SK-N-MC (cell line): ENCODE measurements at regions not wholly inside any gene's neighbourhood (a gene's known extent, or its start where the extent isn't known, plus 50 kb on each side); places are given as distances from the start of the nearest gene placed in this dataset.

Experiments
- EZH2 ChIP-seq: fragments of 200-600 bp; sonication (generic); IDR thresholded peaks from one replicate; pipeline ENCODE4 v1.6.1; 2017; ENCODE audit warnings: antibody characterized with exemption
- FOXP2 ChIP-seq: optimal IDR thresholded peaks from 2 replicates; pipeline ENCODE3; 2011; ENCODE audit warnings: mild to moderate bottlenecking, moderate library complexity; ENCODE audit not compliant: insufficient read depth; ENCODE audit errors: extremely low read length, control extremely low read depth

GRCh38 chr4:123696687-123697086 lies 300.1 kb downstream of the SPRY1 start:
- TF ChIP-seq EZH2 = no peak
- TF ChIP-seq FOXP2 = no peak
